NCI-H187 treated with DMSO at 0.1 percent for 48 hours (cell line): ENCODE measurements at regions not wholly inside any gene's neighbourhood (a gene's known extent, or its start where the extent isn't known, plus 50 kb on each side); places are given as distances from the start of the nearest gene placed in this dataset.

ENCODE experiments used
- DNase-seq: peaks from one replicate; lab custom pipeline; 2025; lab: John Stamatoyannopoulos, UW

GRCh38 chr2:120548627-120549608, 186.8 kb upstream of the GLI2 start:
- no peak for DNase-seq

DNA sequence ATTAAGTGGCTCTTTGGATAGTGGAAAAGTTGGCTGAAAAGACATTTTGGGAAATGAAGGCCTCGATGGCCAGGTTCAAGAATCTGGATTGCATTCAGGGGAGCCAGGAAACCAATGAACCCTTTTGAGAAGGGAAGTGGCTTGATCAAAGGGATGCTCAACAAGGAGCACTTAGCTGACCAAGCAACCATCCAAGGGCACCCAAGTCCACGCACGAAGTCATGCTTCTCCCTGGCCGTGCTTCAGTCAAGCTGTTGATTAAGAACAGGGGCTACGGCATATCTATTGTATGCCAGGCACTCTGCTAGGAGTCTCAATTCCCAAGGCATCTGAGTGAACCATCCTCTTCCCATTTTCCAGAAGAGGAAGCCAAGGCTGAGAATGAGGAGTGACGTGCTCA, 185.8 kb upstream of the GLI2 start:
- DNase-seq: no peak

GRCh38 chr2:120550282-120550681, 185.4 kb upstream of the GLI2 start:
- DNase-seq: no peak

DNA sequence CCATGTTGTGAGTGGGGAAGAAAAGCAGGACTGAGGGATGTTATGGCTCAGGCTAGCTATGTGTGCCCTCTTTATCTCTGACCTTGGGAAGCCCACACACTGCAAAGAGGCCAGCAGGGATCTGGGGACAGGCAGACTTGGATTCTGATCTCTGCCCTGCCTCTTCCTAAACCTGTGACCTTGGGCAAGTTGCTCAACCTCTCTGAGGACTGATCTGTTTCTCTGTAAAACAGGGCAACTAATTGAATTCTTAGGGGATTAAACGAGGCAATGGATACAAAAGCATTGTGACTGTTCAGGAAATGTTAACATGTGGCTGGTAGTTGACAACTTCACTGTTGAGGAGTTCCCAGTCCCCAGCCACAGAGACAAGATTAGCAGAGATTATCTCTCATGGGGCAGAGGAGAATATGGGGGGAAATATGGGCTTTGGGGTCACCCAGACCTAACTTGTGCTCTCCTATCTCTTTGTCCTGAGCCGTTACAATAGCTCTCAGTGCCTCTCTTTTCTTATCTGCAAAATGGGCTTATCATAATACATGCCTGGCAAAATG, 184.7 kb upstream of the GLI2 start:
- no peak for DNase-seq

DNA sequence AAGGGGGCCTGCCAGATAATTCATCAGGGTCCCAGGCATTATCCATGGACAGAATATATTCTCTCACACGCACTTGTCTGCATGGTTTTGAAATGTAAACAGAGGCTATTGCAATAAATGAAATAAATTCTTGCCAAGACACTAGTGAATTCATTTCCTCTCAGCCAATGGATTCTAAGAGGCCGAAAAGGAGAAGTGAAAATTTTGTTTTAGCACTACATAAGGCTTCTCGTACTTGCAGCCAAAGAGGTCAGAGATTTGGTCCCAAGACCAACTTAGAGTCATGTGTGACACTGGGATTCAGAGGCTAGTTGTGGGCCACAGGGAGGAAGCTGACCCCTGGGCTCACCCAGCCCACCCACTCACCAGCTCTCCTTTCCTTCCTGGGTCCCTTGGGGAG, 184.1 kb upstream of the GLI2 start:
- no peak for DNase-seq

DNA sequence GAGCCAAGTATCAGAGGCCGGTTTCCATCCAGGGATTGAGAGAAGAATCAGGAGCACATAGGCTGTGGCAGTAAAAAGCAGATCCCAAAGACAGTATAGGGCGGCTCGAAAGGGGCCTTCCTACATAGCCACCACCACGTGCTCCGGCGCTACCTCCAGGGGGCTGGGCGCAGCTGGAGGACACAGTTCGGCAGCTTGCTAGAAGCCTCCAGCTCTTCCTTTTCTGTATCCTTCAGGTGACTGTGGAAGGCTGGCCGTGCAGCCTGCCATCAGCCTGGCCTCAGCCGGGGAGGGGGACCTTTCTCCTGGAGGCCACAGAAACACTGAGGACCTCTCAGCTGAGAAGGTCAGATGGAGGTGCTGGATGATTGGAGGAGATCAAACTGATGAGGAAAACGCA, 183.6 kb upstream of the GLI2 start:
- no peak for DNase-seq

- peak; percentile 3 for DNase-seq
These were observed 182.7 kb upstream of the GLI2 start for GRCh38 chr2:120552800-120553481.

DNA sequence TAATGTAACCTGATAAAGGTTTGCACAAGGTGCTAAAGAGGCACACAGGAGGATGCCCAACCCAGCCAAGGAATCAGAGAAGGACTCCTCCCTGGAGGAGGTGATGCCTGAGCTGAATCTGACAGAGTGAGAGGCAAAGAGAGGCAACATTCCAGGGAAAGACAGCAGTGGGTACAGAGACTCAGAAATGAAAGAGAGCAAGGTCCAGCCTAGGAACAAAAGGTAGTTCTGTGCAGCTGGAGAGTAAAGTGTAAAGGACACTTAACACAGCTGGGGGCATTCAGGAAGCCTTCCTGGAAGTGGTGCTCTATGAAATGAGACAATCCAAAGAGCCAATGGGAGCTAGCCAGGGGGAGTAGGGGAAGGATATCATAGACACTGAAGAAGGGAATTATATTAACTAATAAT, 181.0 kb upstream of the GLI2 start:
- no peak for DNase-seq

DNA sequence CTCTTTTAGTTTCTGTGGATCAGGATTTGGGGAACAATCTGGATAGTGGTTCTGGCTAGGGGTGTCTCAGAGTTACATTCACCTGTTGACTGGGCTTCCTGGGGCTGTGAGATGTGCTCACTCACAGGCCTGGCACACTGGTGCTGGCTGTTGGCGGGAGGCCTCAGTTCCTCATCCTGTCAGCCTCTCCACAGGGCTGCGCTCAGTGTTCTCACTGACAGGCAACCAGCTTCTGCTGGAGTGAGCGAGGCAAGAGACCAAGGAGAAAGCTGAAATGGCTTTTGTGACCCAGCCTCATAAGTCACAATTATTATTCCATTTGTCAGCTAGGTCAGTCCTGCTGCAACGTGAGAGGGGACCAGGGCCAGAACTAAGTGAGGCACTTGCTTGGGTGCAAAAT, 180.6 kb upstream of the GLI2 start:
- DNase-seq: no peak

GRCh38 chr2:120556911-120557310, 178.8 kb upstream of the GLI2 start:
- DNase-seq: no peak

GRCh38 chr2:120558847-120559246, 176.8 kb upstream of the GLI2 start:
- DNase-seq: no peak

DNA sequence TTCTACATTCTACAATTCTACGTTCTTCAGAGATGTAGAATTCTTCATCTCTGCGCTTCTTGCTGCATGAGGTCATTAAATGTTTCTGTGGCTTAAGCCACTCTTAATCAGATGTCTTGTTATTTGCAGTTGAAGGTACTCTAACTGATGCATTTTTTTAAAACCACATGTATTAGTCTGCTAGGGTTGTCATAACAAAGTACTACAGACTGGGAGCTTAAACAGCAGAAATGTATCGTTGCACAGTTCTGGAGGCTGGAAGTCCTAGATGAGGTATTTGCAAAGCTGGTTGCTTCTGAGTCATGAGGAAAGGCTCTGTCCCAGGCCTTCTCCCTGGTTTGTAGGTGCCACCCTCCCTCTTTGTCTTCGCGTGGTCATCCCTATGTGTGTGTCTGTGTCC, 176.3 kb upstream of the GLI2 start:
- no peak for DNase-seq

GRCh38 chr2:120560330-120560729, 175.3 kb upstream of the GLI2 start:
- DNase-seq: no peak

DNA sequence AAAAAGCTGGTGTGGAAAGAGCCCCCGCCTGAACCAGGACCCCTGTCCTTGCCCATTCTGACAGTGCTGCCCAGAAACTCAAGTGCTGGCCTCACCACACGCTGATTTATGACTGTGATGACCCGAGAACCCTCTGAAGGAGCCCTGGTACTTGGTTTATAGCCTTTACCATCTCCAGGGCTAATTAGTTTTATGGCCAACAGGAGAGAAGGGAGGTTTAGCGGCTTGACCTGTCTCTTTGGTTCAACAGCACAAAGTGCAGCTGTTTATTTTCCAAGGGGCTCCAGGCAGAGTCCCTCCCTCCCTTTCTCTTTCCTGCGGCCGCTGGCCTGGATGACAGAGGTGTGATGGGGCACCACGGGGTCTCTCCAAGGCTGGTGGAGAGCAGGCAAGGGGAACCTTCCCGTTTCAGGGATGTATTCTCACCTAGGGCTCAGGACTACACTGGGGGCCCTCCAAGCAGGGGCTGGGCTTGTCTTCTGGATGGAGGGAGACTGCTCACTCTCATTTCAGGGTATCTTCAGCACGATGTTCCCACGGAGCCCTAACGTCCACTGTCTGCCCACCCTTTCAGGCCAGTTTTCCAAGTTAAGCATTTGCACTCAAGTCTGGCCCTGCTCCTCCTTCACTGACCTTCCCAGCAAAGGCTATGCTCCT, 174.2 kb upstream of the GLI2 start:
- no peak for DNase-seq

- DNase-seq: no peak
These were observed 173.3 kb upstream of the GLI2 start for GRCh38 chr2:120562218-120563005.

DNA sequence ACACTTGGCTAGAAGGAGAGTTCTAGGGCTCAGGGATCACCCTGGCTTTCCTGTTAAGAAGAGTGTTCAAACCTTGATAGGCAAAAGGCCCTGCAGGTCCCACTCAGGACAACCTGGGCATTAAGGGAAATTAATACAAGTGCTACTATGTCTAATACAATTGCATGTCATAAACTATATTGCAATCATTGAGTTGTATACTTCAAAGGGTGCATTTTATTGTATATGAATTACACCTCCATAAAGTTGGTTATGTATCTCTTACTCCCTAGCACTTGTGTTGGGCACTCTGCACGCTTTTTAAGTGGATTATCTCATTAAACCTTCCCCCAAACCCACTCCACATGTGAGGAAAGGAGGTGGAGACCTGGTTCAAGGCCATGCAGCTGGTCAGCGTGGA, 172.1 kb upstream of the GLI2 start:
- DNase-seq: no peak

DNA sequence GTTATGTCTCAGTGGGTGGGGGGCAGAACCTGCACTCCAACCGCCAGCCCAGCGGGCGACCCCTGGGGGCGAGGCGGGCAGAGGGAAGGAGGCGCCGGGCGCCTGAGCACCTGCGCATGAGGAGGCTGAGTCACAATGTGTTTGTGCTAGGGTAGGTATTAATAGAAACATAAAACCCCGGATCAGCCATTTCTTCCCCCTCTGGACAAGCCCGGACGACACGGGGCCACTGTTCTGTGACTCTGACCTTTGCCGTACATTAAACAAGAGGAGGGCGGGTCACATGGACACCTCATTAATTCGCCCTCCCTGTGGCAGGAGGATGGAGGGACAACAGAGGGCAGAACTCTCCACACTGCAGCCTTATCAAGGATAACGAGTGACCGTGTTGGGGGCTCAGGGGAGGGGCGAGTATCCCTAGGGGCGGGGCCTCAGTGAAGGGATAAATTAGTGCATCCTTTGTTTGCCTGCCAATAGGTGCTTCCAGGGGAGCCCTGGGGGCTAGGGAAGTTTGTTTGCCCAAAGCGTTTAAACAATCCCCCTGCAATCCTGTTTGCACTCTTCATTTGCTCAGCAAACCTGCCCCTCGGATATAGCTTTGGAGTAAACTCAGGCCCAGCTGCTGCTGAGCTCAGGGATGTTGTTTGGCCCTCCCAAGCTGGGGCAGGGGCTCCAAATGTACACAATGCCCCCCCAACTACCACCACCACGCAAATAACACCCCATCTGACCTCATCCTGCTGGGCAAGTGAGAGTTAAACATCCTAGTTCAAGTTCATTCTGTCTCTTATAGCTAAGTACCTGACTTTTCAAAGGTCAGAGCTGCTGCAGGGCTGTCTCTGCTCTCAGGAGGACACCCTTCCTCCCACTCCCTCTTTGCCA, 171.2 kb upstream of the GLI2 start:
- no peak for DNase-seq

- DNase-seq: no peak
These were observed 170.6 kb upstream of the GLI2 start for GRCh38 chr2:120565095-120565460.

- no peak for DNase-seq
These were observed 169.7 kb upstream of the GLI2 start for GRCh38 chr2:120565929-120566328.

DNA sequence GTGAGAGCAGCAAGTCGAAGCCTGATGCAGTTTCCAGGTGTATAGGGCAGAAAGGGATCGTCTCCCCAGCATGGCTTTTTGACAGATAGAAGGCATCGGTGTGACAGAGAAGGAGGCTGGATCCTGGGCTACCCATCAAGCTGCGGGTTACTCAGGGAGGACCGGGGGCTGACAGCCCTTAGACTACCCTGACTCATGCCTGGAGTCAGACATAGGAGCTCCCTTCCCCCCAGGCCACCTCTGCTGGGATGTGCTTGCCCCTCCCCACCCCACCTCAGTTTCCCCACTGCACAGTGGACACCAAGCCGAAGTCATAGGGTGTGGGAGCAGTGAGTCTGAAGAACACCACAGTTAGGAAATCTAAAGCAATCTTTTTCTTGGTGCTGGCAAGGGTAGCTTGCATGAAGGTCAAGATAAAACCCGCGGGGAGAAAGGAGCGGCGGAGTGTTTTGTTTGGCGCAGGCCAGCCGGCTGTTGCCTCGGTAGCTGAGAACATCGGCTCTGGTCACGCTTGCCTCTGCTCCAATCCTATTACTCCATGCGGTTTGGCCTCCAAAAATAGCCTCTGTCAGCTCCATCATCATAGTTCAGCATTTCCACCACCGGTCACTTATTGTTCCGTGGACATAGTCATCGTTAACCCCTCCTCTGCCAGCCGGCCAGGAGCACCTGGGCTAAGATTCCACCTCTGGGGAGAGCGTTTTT, 169.2 kb upstream of the GLI2 start:
- no peak for DNase-seq
